ENCODE measurements at regions not wholly inside any gene's neighbourhood (a gene's known extent, or its start where the extent isn't known, plus 50 kb on each side); places are given as distances from the start of the nearest gene placed in this dataset.

DNA sequence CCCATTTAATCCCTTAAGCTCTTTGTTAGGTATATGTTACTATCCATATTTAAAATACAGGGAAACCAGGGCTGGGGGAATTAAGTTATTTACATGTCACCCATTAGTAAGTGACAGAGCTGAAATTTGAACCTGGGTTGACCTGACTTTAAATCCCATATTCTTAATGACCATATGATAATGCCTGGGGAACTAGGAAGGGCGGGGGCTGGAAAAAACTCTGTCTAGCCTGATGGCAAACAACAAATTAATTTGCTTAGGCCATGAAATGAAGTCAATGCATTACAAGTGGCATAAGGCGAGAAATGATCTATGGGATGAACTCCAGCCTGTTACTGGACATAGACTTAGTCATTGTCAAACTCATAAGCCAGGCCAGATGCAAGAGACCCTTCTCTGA lies 325.7 kb upstream of the WWC1 start:
- no peaks in the 10 kb centered on the region for H3K36me3 ChIP-seq (replicated peaks; ENCODE audit: insufficient read depth, low read depth)
- no peak overlapping the region for H2AFZ ChIP-seq
- no peaks in the 10 kb centered on the region for H3K9me3 ChIP-seq (ENCODE audit: low read depth)
- no peaks in the 10 kb centered on the region for H3K27me3 ChIP-seq
- no peaks in the 10 kb centered on the region for H3K79me2 ChIP-seq
- no peak for DNase-seq (ENCODE audit: low spot score)
- 83% methylated on average over 2 of the region's 2 CpGs for WGBS (ENCODE audit: low lambda C conversion rate, missing lambda C conversion rate)
- H3K4me1 ChIP-seq (ENCODE audit: insufficient read depth): no peaks in the 10 kb centered on the region
- no peaks in the 10 kb centered on the region for H3K9me2 ChIP-seq (replicated peaks; ENCODE audit: insufficient read depth)
- TF ChIP-seq EZH2phosphoT487 (IDR thresholded peaks at IDR 0.05; ENCODE audit: low read depth, severe bottlenecking, unreplicated experiment): no peak
- no peak for TF ChIP-seq EZH2 (IDR thresholded peaks at IDR 0.05; ENCODE audit: borderline replicate concordance)
- no peak for TF ChIP-seq CTCF (IDR thresholded peaks at IDR 0.05; ENCODE audit: poor library complexity)
- no peak overlapping the region for H3K27ac ChIP-seq
- H4K20me1 ChIP-seq (ENCODE audit: insufficient read depth, poor library complexity, severe bottlenecking): no peaks in the 10 kb centered on the region
- H3K4me2 ChIP-seq: no peak overlapping the region
- H3K4me3 ChIP-seq: no peak overlapping the region

- no peak overlapping the region for H3K27ac ChIP-seq
- H3K4me2 ChIP-seq: no peak overlapping the region
- H3K9me2 ChIP-seq (replicated peaks; ENCODE audit: insufficient read depth): no peaks in the 10 kb centered on the region
- no peak for DNase-seq (ENCODE audit: low spot score)
- TF ChIP-seq CTCF (IDR thresholded peaks at IDR 0.05; ENCODE audit: poor library complexity) (no peak), EZH2 (IDR thresholded peaks at IDR 0.05; ENCODE audit: borderline replicate concordance) (no peak), EZH2phosphoT487 (IDR thresholded peaks at IDR 0.05; ENCODE audit: low read depth, severe bottlenecking, unreplicated experiment) (no peak)
- no peak overlapping the region for H3K4me3 ChIP-seq
- H3K36me3 ChIP-seq (replicated peaks; ENCODE audit: insufficient read depth, low read depth): no peaks in the 10 kb centered on the region
- 76% methylated on average over 3 of the region's 3 CpGs for WGBS (ENCODE audit: low lambda C conversion rate, missing lambda C conversion rate)
- no peaks in the 10 kb centered on the region for H3K4me1 ChIP-seq (ENCODE audit: insufficient read depth)
- H2AFZ ChIP-seq: no peak overlapping the region
- H3K9me3 ChIP-seq (ENCODE audit: low read depth): no peaks in the 10 kb centered on the region
- H3K27me3 ChIP-seq: no peaks in the 10 kb centered on the region
- no peaks in the 10 kb centered on the region for H4K20me1 ChIP-seq (ENCODE audit: insufficient read depth, poor library complexity, severe bottlenecking)
- H3K79me2 ChIP-seq: no peaks in the 10 kb centered on the region
Measured at GRCh38 chr5:167966979-167967378, 324.5 kb upstream of the WWC1 start.

DNA sequence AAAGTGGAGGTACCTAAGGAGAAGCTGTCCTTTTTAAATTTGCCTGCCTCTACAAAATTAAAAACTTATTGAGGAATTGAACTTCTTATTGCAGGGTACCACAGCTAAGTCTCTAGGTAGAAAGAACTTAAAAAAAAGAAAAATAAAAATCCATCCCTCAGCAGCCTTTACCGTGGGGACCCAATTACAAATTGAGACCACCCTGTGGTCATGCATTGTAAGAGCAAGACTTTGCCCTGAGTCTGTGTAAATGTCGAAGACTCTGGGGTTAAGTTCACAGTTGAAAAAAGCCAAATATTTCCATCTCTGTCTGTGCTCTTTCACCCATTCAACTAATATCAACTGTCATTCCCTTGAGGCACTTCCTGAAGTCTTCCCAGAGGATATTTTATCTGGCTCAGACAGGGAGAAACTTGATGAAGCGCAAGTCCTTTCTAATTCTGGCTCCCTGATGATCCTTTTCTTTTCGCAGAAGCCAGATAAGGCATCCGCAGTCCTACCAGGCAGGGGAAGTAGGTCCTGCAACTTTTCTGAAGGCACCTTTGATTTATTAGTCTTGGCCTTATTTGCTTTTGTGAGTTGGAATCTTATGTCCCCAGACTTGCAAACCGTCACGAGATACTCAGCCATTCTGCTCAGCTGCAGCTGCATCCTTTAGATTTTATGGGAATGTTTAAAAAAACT lies 323.8 kb upstream of the WWC1 start:
- Histone ChIP-seq H3K9me3 (ENCODE audit: low read depth) (no peaks in the 10 kb centered on the region), H3K4me1 (ENCODE audit: insufficient read depth) (no peaks in the 10 kb centered on the region), H3K4me2 (peak overlapping the region; percentile 43), H3K27me3 (no peaks in the 10 kb centered on the region), H3K9me2 (replicated peaks; ENCODE audit: insufficient read depth) (no peaks in the 10 kb centered on the region), H3K27ac (no peak overlapping the region), H2AFZ (no peak overlapping the region), H3K79me2 (no peaks in the 10 kb centered on the region), H4K20me1 (ENCODE audit: insufficient read depth, poor library complexity, severe bottlenecking) (no peaks in the 10 kb centered on the region), H3K4me3 (no peak overlapping the region), H3K36me3 (replicated peaks; ENCODE audit: insufficient read depth, low read depth) (no peaks in the 10 kb centered on the region)
- TF ChIP-seq EZH2 (IDR thresholded peaks at IDR 0.05; ENCODE audit: borderline replicate concordance) (no peak), CTCF (IDR thresholded peaks at IDR 0.05; ENCODE audit: poor library complexity) (peak; percentile 23), EZH2phosphoT487 (IDR thresholded peaks at IDR 0.05; ENCODE audit: low read depth, severe bottlenecking, unreplicated experiment) (no peak)
- WGBS (ENCODE audit: low lambda C conversion rate, missing lambda C conversion rate): 18% methylated on average over 7 of the region's 7 CpGs
- DNase-seq (ENCODE audit: low spot score): no peak

Measured in hepatocyte (in vitro differentiated cells).